H1 (cell line): ENCODE measurements at regions not wholly inside any gene's neighbourhood (a gene's known extent, or its start where the extent isn't known, plus 50 kb on each side); places are given as distances from the start of the nearest gene placed in this dataset.

Source experiments
- CTCF ChIA-PET: fragments of 300-600 bp; sonication (Branson Sonifier 250); formaldehyde crosslinking; loops from one replicate; lab custom pipeline; 2021; ENCODE audit not compliant: partially characterized antibody; lab: Charles Lee
- POLR2A ChIA-PET: fragments of 300-600 bp; sonication (Branson Sonifier 250); formaldehyde crosslinking; loops from one replicate; lab custom pipeline; 2021; ENCODE audit warnings: inconsistent platforms; ENCODE audit not compliant: partially characterized antibody; lab: Charles Lee
- DNase-seq, 2 experiments: peaks; one replicate each; pipeline versions ENCODE4 v3.0.0 to v3.0.0-alpha.2; 2010 to 2022; ENCODE audit warnings: low spot score in 2 of 2, low read depth in 1 of 2, mixed read lengths in 1 of 2
- FAIRE-seq: peaks from 2 replicates; lab custom pipeline; 2011; peaks lifted over from hg19 to GRCh38; lab: Jason Lieb, UNC
- H2AFZ ChIP-seq: 2 replicates; pipeline ENCODE4 v1.8.1; 2012; ENCODE audit warnings: low read length, inconsistent platforms
- H2AK5ac ChIP-seq: 2 replicates; pipeline ENCODE4 v1.6.1; 2013; ENCODE audit warnings: low read depth, low read length
- H2BK120ac ChIP-seq: replicated peaks from 2 replicates; pipeline ENCODE3; 2013; ENCODE audit warnings: low read depth, low read length, inconsistent platforms
- H2BK12ac ChIP-seq: 2 replicates; pipeline ENCODE4 v1.6.1; 2013; ENCODE audit warnings: low read depth, low read length
- H2BK15ac ChIP-seq: 2 replicates; pipeline ENCODE4 v1.6.1; 2013; ENCODE audit warnings: low read length
- H2BK20ac ChIP-seq: 2 replicates; pipeline ENCODE4 v1.6.1; 2013; ENCODE audit warnings: low read length
- H2BK5ac ChIP-seq: 2 replicates; pipeline ENCODE4 v1.6.1; 2013; ENCODE audit warnings: low read depth, low read length
- H3K14ac ChIP-seq: 2 replicates; pipeline ENCODE4 v1.6.1; 2013; ENCODE audit warnings: inconsistent platforms; ENCODE audit not compliant: insufficient read length
- H3K18ac ChIP-seq: 2 replicates; pipeline ENCODE4 v1.6.1; 2013; ENCODE audit warnings: low read length; ENCODE audit errors: extremely low read depth
- H3K23ac ChIP-seq: 2 replicates; pipeline ENCODE4 v1.6.1; 2013; ENCODE audit warnings: inconsistent platforms; ENCODE audit not compliant: insufficient read length
- H3K23me2 ChIP-seq: 2 replicates; pipeline ENCODE4 v1.6.1; 2013; ENCODE audit warnings: low read depth, low read length
- H3K27ac ChIP-seq: 2 replicates; pipeline ENCODE4 v1.6.1; 2011; ENCODE audit warnings: low read depth, low read length, inconsistent platforms
- H3K27me3 ChIP-seq, 4 experiments: replicated peaks in 1 of 4; 1 replicate in 1 of 4; 2 replicates in 3 of 4; pipeline versions ENCODE4 v1.6.1 to v1.8.1; 2011 to 2013; ENCODE audit warnings: low read length in 3 of 4, mild to moderate bottlenecking in 3 of 4, inconsistent platforms in 2 of 4, mixed read lengths in 2 of 4, moderate library complexity in 1 of 4; ENCODE audit not compliant: control insufficient read depth in 3 of 4, insufficient read depth in 3 of 4; ENCODE audit errors: extremely low read depth in 1 of 4
- H3K36me3 ChIP-seq, 4 experiments: 2 replicates each; pipeline versions ENCODE4 v1.6.1 to v1.8.1; 2011 to 2013; ENCODE audit warnings: mild to moderate bottlenecking in 4 of 4, low read length in 3 of 4, moderate library complexity in 2 of 4, control low read depth in 1 of 4, inconsistent platforms in 1 of 4; ENCODE audit not compliant: insufficient read depth in 4 of 4, control insufficient read depth in 2 of 4
- H3K4ac ChIP-seq: replicated peaks from 2 replicates; pipeline ENCODE3; 2013; ENCODE audit warnings: low read length, low read depth, mixed read lengths, inconsistent platforms; ENCODE audit not compliant: insufficient read length
- H3K4me1 ChIP-seq, 4 experiments: replicated peaks in 1 of 4; 1 replicate in 1 of 4; 2 replicates in 3 of 4; pipeline versions ENCODE4 v1.6.1 to v1.8.1; 2011 to 2013; ENCODE audit warnings: low read length in 3 of 4, inconsistent platforms in 2 of 4, mixed read lengths in 1 of 4; ENCODE audit not compliant: insufficient read depth in 4 of 4, control insufficient read depth in 3 of 4
- H3K4me2 ChIP-seq, 2 experiments: 2 replicates each; pipeline versions ENCODE4 v1.6.1 to v1.8.1; 2011 to 2013; ENCODE audit warnings: low read depth in 2 of 2, low read length in 2 of 2, control low read depth in 1 of 2, inconsistent platforms in 1 of 2, mild to moderate bottlenecking in 1 of 2; ENCODE audit not compliant: insufficient read depth in 1 of 2
- H3K4me3 ChIP-seq, 4 experiments: fragments of 200-600, 300-600 bp in 1 of 4; sonication (generic), shearing (Covaris generic), sonication (Bioruptor Twin) in 1 of 4; 2 replicates each; pipeline versions ENCODE4 v1.5.1 to v1.8.1; 2011 to 2016; ENCODE audit warnings: low read length in 4 of 4, low read depth in 3 of 4, control low read depth in 2 of 4, inconsistent platforms in 2 of 4, mild to moderate bottlenecking in 2 of 4, mixed read lengths in 1 of 4, moderate library complexity in 1 of 4; ENCODE audit not compliant: insufficient read depth in 2 of 4; ENCODE audit errors: extremely low read depth in 1 of 4
- H3K56ac ChIP-seq: replicated peaks from 2 replicates; pipeline ENCODE3; 2013; ENCODE audit warnings: low read depth, mild to moderate bottlenecking, mixed read lengths, low read length, inconsistent platforms; ENCODE audit not compliant: insufficient read length
- H3K79me1 ChIP-seq: 2 replicates; pipeline ENCODE4 v1.6.1; 2013; ENCODE audit warnings: low read depth, low read length, control low read depth
- H3K79me2 ChIP-seq, 2 experiments: 2 replicates each; pipeline versions ENCODE4 v1.6.1 to v1.8.1; 2012 to 2013; ENCODE audit warnings: low read length in 2 of 2, mild to moderate bottlenecking in 2 of 2, inconsistent platforms in 1 of 2; ENCODE audit not compliant: insufficient read depth in 2 of 2, control insufficient read depth in 1 of 2
- H3K9ac ChIP-seq, 4 experiments: replicated peaks in 1 of 4; 1 replicate in 1 of 4; 2 replicates in 3 of 4; pipeline versions ENCODE4 v1.6.1 to v1.8.1; 2011 to 2013; ENCODE audit warnings: low read depth in 3 of 4, low read length in 3 of 4, control low read depth in 2 of 4, mild to moderate bottlenecking in 2 of 4, moderate library complexity in 2 of 4, inconsistent platforms in 1 of 4; ENCODE audit errors: extremely low read depth in 1 of 4
- H3K9me3 ChIP-seq, 2 experiments: 2 replicates each; pipeline versions ENCODE4 v1.6.1 to v1.8.1; 2012 to 2013; ENCODE audit warnings: mild to moderate bottlenecking in 2 of 2, moderate library complexity in 2 of 2, control low read depth in 1 of 2, inconsistent platforms in 1 of 2, low read depth in 1 of 2, low read length in 1 of 2, mixed read lengths in 1 of 2; ENCODE audit not compliant: insufficient read depth in 2 of 2
- H4K20me1 ChIP-seq, 2 experiments: replicated peaks in 1 of 2; 2 replicates each; pipeline versions ENCODE3 to v1.8.1; 2011 to 2013; ENCODE audit warnings: inconsistent platforms in 2 of 2, low read length in 2 of 2, mild to moderate bottlenecking in 1 of 2; ENCODE audit not compliant: insufficient read depth in 2 of 2, control insufficient read depth in 1 of 2
- H4K5ac ChIP-seq: 2 replicates; pipeline ENCODE4 v1.6.1; 2013; ENCODE audit warnings: low read length, low read depth, mixed read lengths, inconsistent platforms; ENCODE audit not compliant: insufficient read length
- H4K8ac ChIP-seq: 2 replicates; pipeline ENCODE4 v1.8.0; 2013; ENCODE audit warnings: mild to moderate bottlenecking, moderate library complexity, low read length, inconsistent platforms; ENCODE audit not compliant: insufficient read depth; ENCODE audit errors: extremely low read depth
- H4K91ac ChIP-seq: replicated peaks from 2 replicates; pipeline ENCODE3; 2013; ENCODE audit warnings: low read length, mixed read lengths, inconsistent platforms; ENCODE audit not compliant: insufficient read length
- EP300 ChIP-seq, 2 experiments: IDR thresholded peaks; 1 replicate in 1 of 2; 2 replicates in 1 of 2; pipeline ENCODE4 v1.6.1; 2011 to 2012; ENCODE audit warnings: low read depth in 2 of 2, low read length in 2 of 2, mild to moderate bottlenecking in 2 of 2, borderline replicate concordance in 1 of 2, inconsistent platforms in 1 of 2, moderate library complexity in 1 of 2
- EZH2 ChIP-seq: fragments of 200-600 bp; sonication (generic); IDR thresholded peaks from 2 replicates; pipeline ENCODE4 v1.7.1; 2012; ENCODE audit warnings: low read depth, mild to moderate bottlenecking, moderate library complexity, low read length, inconsistent platforms; ENCODE audit not compliant: severe bottlenecking
- HDAC6 ChIP-seq: IDR thresholded peaks from one replicate; pipeline ENCODE4 v1.7.1; 2012; ENCODE audit warnings: low read depth, mild to moderate bottlenecking, inconsistent platforms, low read length, moderate library complexity
- JUN ChIP-seq: IDR thresholded peaks from 2 replicates; pipeline ENCODE4 v1.6.1; 2011; ENCODE audit warnings: low read depth, mild to moderate bottlenecking, improper control_type of control experiment, low read length
- JUND ChIP-seq: IDR thresholded peaks from 2 replicates; pipeline ENCODE4 v1.6.1; 2011; ENCODE audit warnings: mild to moderate bottlenecking, improper control_type of control experiment, low read length
- NANOG ChIP-seq: IDR thresholded peaks from 2 replicates; pipeline ENCODE4 v1.6.1; 2011; ENCODE audit warnings: low read length, low read depth, mild to moderate bottlenecking, inconsistent platforms; ENCODE audit not compliant: insufficient read depth, poor library complexity, severe bottlenecking
- NRF1 ChIP-seq: IDR thresholded peaks from 2 replicates; pipeline ENCODE4 v1.6.1; 2011; ENCODE audit warnings: mild to moderate bottlenecking, low read depth, low read length, improper control_type of control experiment
- SIN3A ChIP-seq, 2 experiments: IDR thresholded peaks in 1 of 2; conservative IDR thresholded peaks in 1 of 2; 2 replicates each; pipeline ENCODE4 v1.6.1; 2011 to 2012; ENCODE audit warnings: low read length in 2 of 2, improper control_type of control experiment in 1 of 2, low read depth in 1 of 2, mild to moderate bottlenecking in 1 of 2
- SP1 ChIP-seq: IDR thresholded peaks from 2 replicates; pipeline ENCODE4 v1.6.1; 2011; ENCODE audit warnings: low read depth, low read length
- SP2 ChIP-seq: IDR thresholded peaks from 2 replicates; pipeline ENCODE4 v1.6.1; 2012; ENCODE audit warnings: mild to moderate bottlenecking, low read length, inconsistent platforms
- SUZ12 ChIP-seq: fragments of 200-600 bp; sonication (generic); IDR thresholded peaks from 2 replicates; pipeline ENCODE4 v1.6.1; 2012; ENCODE audit warnings: mild to moderate bottlenecking, inconsistent platforms, low read length, moderate library complexity, mixed read lengths
- USF2 ChIP-seq: IDR thresholded peaks from 2 replicates; pipeline ENCODE4 v1.6.1; 2011; ENCODE audit warnings: low read length, improper control_type of control experiment
- WGBS, 2 experiments: shearing (Covaris generic) in 1 of 2; methylation state at CpG; one replicate each; pipeline versions ENCODE4 v1.1.6 to v1.1.7; 2013 to 2015; ENCODE audit warnings: low lambda C conversion rate in 2 of 2, mixed read lengths in 2 of 2, inconsistent platforms in 1 of 2, low coverage in 1 of 2, missing lambda C conversion rate in 1 of 2; ENCODE audit not compliant: insufficient replicate concordance in 2 of 2, insufficient coverage in 1 of 2, insufficient read length in 1 of 2; ENCODE audit errors: extremely low coverage in 1 of 2, missing lambda C conversion rate in 1 of 2; 5-methylcytosine and 5-hydroxymethylcytosine counted together

GRCh38 chr6:93524671-93525451 lies 105.5 kb upstream of the EPHA7 start:
- WGBS, 2 experiments = 87% methylated on average over 6 of the region's 6 CpGs; no CpG with 5 or more reads in 1 of the 2 experiments
- H3K9ac ChIP-seq = no peak overlapping the region
- no peak overlapping the region for H2AFZ ChIP-seq
- no peak overlapping the region for H2BK15ac ChIP-seq
- no peak overlapping the region for H3K4me3 ChIP-seq
- no peak overlapping the region for H2BK12ac ChIP-seq
- no peak overlapping the region for H2BK120ac ChIP-seq
- no peak overlapping the region for H3K56ac ChIP-seq
- H3K4me1 ChIP-seq = no peaks in the 10 kb centered on the region
- H3K27ac ChIP-seq = no peak overlapping the region
- H4K20me1 ChIP-seq = no peaks in the 10 kb centered on the region
- no peak overlapping the region for H3K18ac ChIP-seq
- H3K14ac ChIP-seq = no peak overlapping the region
- no peak overlapping the region for H4K5ac ChIP-seq
- H2BK5ac ChIP-seq = no peak overlapping the region
- CTCF ChIA-PET = no interaction called here
- DNase-seq (no peak), FAIRE-seq (peak; percentile 7)
- no peaks in the 10 kb centered on the region for H3K27me3 ChIP-seq
- no peaks in the 10 kb centered on the region for H3K23me2 ChIP-seq
- H4K91ac ChIP-seq = no peak overlapping the region
- H3K4me2 ChIP-seq = no peak overlapping the region
- H3K79me2 ChIP-seq = no peaks in the 10 kb centered on the region
- H4K8ac ChIP-seq = no peak overlapping the region
- H3K4ac ChIP-seq = no peak overlapping the region
- H3K79me1 ChIP-seq = no peaks in the 10 kb centered on the region
- H3K36me3 ChIP-seq = no peaks in the 10 kb centered on the region
- no peaks in the 10 kb centered on the region for H3K9me3 ChIP-seq
- no peak overlapping the region for H2BK20ac ChIP-seq
- no peak overlapping the region for H2AK5ac ChIP-seq
- H3K23ac ChIP-seq = no peak overlapping the region
- POLR2A ChIA-PET = no interaction called here
- TF ChIP-seq JUND = no peak
- TF ChIP-seq EP300 (IDR thresholded peaks at IDR 0.05; ENCODE audit: borderline replicate concordance in 1 of 2, low read depth in 2 of 2, low read length in 2 of 2) = no peak
- TF ChIP-seq JUN = no peak
- TF ChIP-seq NRF1 = no peak
- no peak for TF ChIP-seq NANOG
- TF ChIP-seq SUZ12 = no peak
- TF ChIP-seq SIN3A (conservative IDR thresholded peaks at IDR 0.05 in 1 of 2, IDR thresholded peaks at IDR 0.05 in 1 of 2; ENCODE audit: low read depth in 1 of 2, low read length in 2 of 2) = no peak
- TF ChIP-seq USF2 = no peak
- TF ChIP-seq SP2 = no peak
- no peak for TF ChIP-seq SP1
- no peak for TF ChIP-seq EZH2
- TF ChIP-seq HDAC6 = no peak
